Mesothelial cell of epicardium (in vitro differentiated cells): ENCODE measurements at regions not wholly inside any gene's neighbourhood (a gene's known extent, or its start where the extent isn't known, plus 50 kb on each side); places are given as distances from the start of the nearest gene placed in this dataset.

ENCODE experiments used
- DNase-seq, 2 experiments: peaks; one replicate each; pipeline ENCODE4 v3.0.0; 2021; ENCODE audit warnings: low spot score in 2 of 2; ENCODE audit not compliant: unreplicated experiment in 2 of 2
- H3K27ac Mint-ChIP-seq: 2 replicates; pipeline ENCODE4 v1.8.0; 2021; ENCODE audit warnings: mixed read lengths
- H3K27me3 Mint-ChIP-seq: 2 replicates; pipeline ENCODE4 v1.8.0; 2021; ENCODE audit warnings: low read depth, mixed read lengths
- H3K36me3 Mint-ChIP-seq: 2 replicates; pipeline ENCODE4 v1.8.0; 2021; ENCODE audit warnings: mixed read lengths
- H3K4me1 Mint-ChIP-seq: 2 replicates; pipeline ENCODE4 v1.8.0; 2021; ENCODE audit warnings: mixed read lengths
- H3K4me3 Mint-ChIP-seq: 2 replicates; pipeline ENCODE4 v1.8.0; 2021; ENCODE audit warnings: mild to moderate bottlenecking, moderate library complexity, mixed read lengths
- H3K9me3 Mint-ChIP-seq: 2 replicates; pipeline ENCODE4 v1.8.0; 2021; ENCODE audit warnings: mixed read lengths
- CTCF ChIP-seq: fragments of 200-600 bp; sonication (generic); IDR thresholded peaks from one replicate; pipeline ENCODE4 v1.5.0; 2021; ENCODE audit warnings: antibody characterized with exemption; ENCODE audit not compliant: unreplicated experiment

- H3K36me3 Mint-ChIP-seq: peaks cover 11% of the 10 kb centered on the region
Observed at GRCh38 chr18:11268153-11268552, 118.8 kb upstream of the PIEZO2 start.

GRCh38 chr18:11266781-11267480 is 117.6 kb upstream of the PIEZO2 start:
- no peaks in the 10 kb centered on the region for H3K27me3 Mint-ChIP-seq
- no peak for DNase-seq
- peaks cover 53% of the 10 kb centered on the region for H3K4me1 Mint-ChIP-seq
- H3K4me3 Mint-ChIP-seq: no peak overlapping the region
- H3K27ac Mint-ChIP-seq: peak overlapping the region; percentile 84
- peaks cover 11% of the 10 kb centered on the region for H3K9me3 Mint-ChIP-seq
- peaks cover 11% of the 10 kb centered on the region for H3K36me3 Mint-ChIP-seq
- no peak for TF ChIP-seq CTCF

More at GRCh38 chr18:11268153-11268552, 118.8 kb upstream of the PIEZO2 start:
- peak overlapping the region; percentile 84 for H3K27ac Mint-ChIP-seq
- DNase-seq: no peak
- peaks cover 8% of the 10 kb centered on the region for H3K9me3 Mint-ChIP-seq
- peaks cover 57% of the 10 kb centered on the region for H3K4me1 Mint-ChIP-seq
- no peaks in the 10 kb centered on the region for H3K27me3 Mint-ChIP-seq
- H3K4me3 Mint-ChIP-seq: peak overlapping the region; percentile 38
- TF ChIP-seq CTCF: no peak

- Mint-ChIP-seq H3K9me3 (peaks cover 11% of the 10 kb centered on the region), H3K4me1 (peaks cover 54% of the 10 kb centered on the region), H3K27ac (peak overlapping the region; percentile 50), H3K36me3 (peaks cover 14% of the 10 kb centered on the region), H3K27me3 (no peaks in the 10 kb centered on the region), H3K4me3 (no peak overlapping the region)
- no peak for DNase-seq
- no peak for TF ChIP-seq CTCF
Observed at GRCh38 chr18:11261486-11261885, 112.1 kb upstream of the PIEZO2 start.

- Mint-ChIP-seq H3K9me3 (peaks cover 11% of the 10 kb centered on the region), H3K4me1 (peaks cover 50% of the 10 kb centered on the region), H3K27me3 (no peaks in the 10 kb centered on the region), H3K36me3 (peaks cover 14% of the 10 kb centered on the region), H3K4me3 (no peak overlapping the region), H3K27ac (peak overlapping the region; percentile 50)
- TF ChIP-seq CTCF: no peak
- DNase-seq: no peak
Observed at GRCh38 chr18:11260961-11261461, 111.6 kb upstream of the PIEZO2 start.

GRCh38 chr18:11259469-11260150 is 110.2 kb upstream of the PIEZO2 start:
- Mint-ChIP-seq H3K27ac (peak overlapping the region; percentile 49), H3K4me1 (peaks cover 48% of the 10 kb centered on the region), H3K27me3 (no peaks in the 10 kb centered on the region), H3K36me3 (peaks cover 11% of the 10 kb centered on the region), H3K4me3 (no peak overlapping the region), H3K9me3 (peaks cover 11% of the 10 kb centered on the region)
- DNase-seq: no peak
- no peak for TF ChIP-seq CTCF
